Lower leg skin (tissue), 4 donors: ENCODE measurements at regions not wholly inside any gene's neighbourhood (a gene's known extent, or its start where the extent isn't known, plus 50 kb on each side); places are given as distances from the start of the nearest gene placed in this dataset.

Source experiments
- DNase-seq, 2 donors: peaks; one replicate each; pipeline ENCODE4 v3.0.0-alpha.2; 2019; ENCODE audit warnings: low spot score in 2 of 2
- H3K4me3 ChIP-seq: fragments of 200-600 bp; sonication (generic); 2 replicates; pipeline ENCODE4 v1.5.1; 2017; ENCODE audit warnings: mild to moderate bottlenecking, low read depth; ENCODE audit not compliant: poor library complexity, severe bottlenecking
- CTCF ChIP-seq, 3 donors: fragments of 450-650 bp; IDR thresholded peaks; one replicate each; pipeline ENCODE4 v1.5.1; 2016; ENCODE audit warnings: antibody characterized with exemption in 3 of 3, mild to moderate bottlenecking in 3 of 3, moderate library complexity in 2 of 3
- POLR2A ChIP-seq, 2 donors: fragments of 450-650 bp; IDR thresholded peaks; one replicate each; pipeline ENCODE4 v1.6.1; 2016 to 2017; ENCODE audit warnings: antibody characterized with exemption in 2 of 2, mild to moderate bottlenecking in 1 of 2, moderate library complexity in 1 of 2
- WGBS, 2 donors: methylation state at CpG; one replicate each; pipeline ENCODE4 v1.1.5; 2018; 5-methylcytosine and 5-hydroxymethylcytosine counted together
- intact Hi-C: fragments of 100-400 bp; cut with DNase I; formaldehyde crosslinking; loops from one replicate; pipeline ENCODE4 v1.15.0; 2023; ENCODE audit warnings: low total_unique reads

- no peak for TF ChIP-seq POLR2A (IDR thresholded peaks at IDR 0.05)
- no peak for TF ChIP-seq CTCF (IDR thresholded peaks at IDR 0.05)
- no peak for DNase-seq
- no peak overlapping the region for H3K4me3 ChIP-seq
- WGBS, 2 donors: 42 to 43% methylated on average over 3 of the region's 3 CpGs
- intact Hi-C loops: no loop called here
Observed at GRCh38 chr4:81922313-81922712, 450.6 kb upstream of the RASGEF1B start.

- WGBS, 2 donors: 51 to 62% methylated on average over 4 of the region's 4 CpGs
- no peak for TF ChIP-seq CTCF (IDR thresholded peaks at IDR 0.05)
- no peak for TF ChIP-seq POLR2A (IDR thresholded peaks at IDR 0.05)
- no peak for DNase-seq
- intact Hi-C loops: no loop called here
- no peak overlapping the region for H3K4me3 ChIP-seq
Observed at GRCh38 chr4:81921751-81922159, 450.0 kb upstream of the RASGEF1B start.

- intact Hi-C loops: no loop called here
- DNase-seq: no peak
- TF ChIP-seq CTCF (IDR thresholded peaks at IDR 0.05): no peak
- TF ChIP-seq POLR2A (IDR thresholded peaks at IDR 0.05): no peak
- WGBS, 2 donors: 90 to 100% methylated on average over 1 of the region's 1 CpG
- no peak overlapping the region for H3K4me3 ChIP-seq
Observed at GRCh38 chr4:81919810-81920209, 448.1 kb upstream of the RASGEF1B start.

GRCh38 chr4:81919223-81919622, 447.5 kb upstream of the RASGEF1B start:
- TF ChIP-seq POLR2A (IDR thresholded peaks at IDR 0.05): no peak
- no peak for TF ChIP-seq CTCF (IDR thresholded peaks at IDR 0.05)
- no peak overlapping the region for H3K4me3 ChIP-seq
- intact Hi-C loops: no loop called here
- no peak for DNase-seq
- WGBS, 2 donors: 71 to 74% methylated on average over 4 of the region's 4 CpGs

GRCh38 chr4:81915430-81915829, 443.7 kb upstream of the RASGEF1B start:
- WGBS, 2 donors: 29 to 50% methylated on average over 2 of the region's 2 CpGs
- no peak overlapping the region for H3K4me3 ChIP-seq
- no peak for DNase-seq
- intact Hi-C loops: no loop called here
- TF ChIP-seq POLR2A (IDR thresholded peaks at IDR 0.05) (no peak), CTCF (IDR thresholded peaks at IDR 0.05) (no peak)

GRCh38 chr4:81914623-81915022, 442.9 kb upstream of the RASGEF1B start:
- TF ChIP-seq POLR2A (IDR thresholded peaks at IDR 0.05) (no peak), CTCF (IDR thresholded peaks at IDR 0.05) (no peak)
- intact Hi-C loops: no loop called here
- DNase-seq: no peak
- H3K4me3 ChIP-seq: no peak overlapping the region
